Esophagus muscularis mucosa (tissue), 3 donors: ENCODE measurements at regions not wholly inside any gene's neighbourhood (a gene's known extent, or its start where the extent isn't known, plus 50 kb on each side); places are given as distances from the start of the nearest gene placed in this dataset.

ENCODE experiments used
- CTCF ChIP-seq, 3 experiments: fragments of 200-600 bp in 2 of 3; fragments of 450-650 bp in 1 of 3; sonication (generic) in 2 of 3; IDR thresholded peaks; one replicate each; pipeline ENCODE4 v1.5.1; 2017 to 2019; ENCODE audit warnings: antibody characterized with exemption in 3 of 3, mild to moderate bottlenecking in 2 of 3, moderate library complexity in 1 of 3
- EP300 ChIP-seq: sonication (generic); formaldehyde crosslinking; IDR thresholded peaks from one replicate; pipeline ENCODE4 v1.6.1; 2017; ENCODE audit warnings: antibody characterized with exemption

DNA sequence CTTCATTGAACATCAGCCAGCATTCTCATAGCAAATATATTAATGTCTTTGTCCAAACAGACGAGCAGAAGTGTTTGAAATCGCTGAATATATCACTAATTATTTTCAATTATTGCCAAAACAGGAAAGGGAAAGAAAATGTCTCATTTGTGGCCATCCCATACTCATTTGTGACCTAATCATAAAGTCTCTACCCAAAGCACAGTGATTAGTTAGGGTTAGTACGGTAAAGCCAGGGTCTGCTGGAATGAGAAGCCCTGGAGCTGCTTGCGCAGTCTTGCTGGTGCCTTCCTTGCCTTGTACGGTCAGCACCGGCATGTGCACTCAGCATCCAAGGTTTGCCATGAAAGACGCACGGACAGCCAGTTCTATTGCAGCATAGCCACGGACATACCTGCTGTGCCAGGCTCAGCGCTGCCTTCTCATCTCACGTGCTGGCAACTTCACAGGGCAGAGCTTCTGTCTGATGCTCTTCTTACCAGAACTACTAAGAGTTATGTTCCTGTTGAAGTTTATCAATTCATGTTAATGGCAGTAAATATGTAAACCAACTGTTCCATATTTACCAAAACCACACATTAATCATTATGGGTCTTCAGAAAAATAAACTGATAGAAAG lies 74.7 kb upstream of the POU2AF2 start:
- TF ChIP-seq CTCF (IDR thresholded peaks at IDR 0.05) (no peak), EP300 (no peak)
